Endometrial microvascular endothelial cells (primary cell): ENCODE measurements at regions not wholly inside any gene's neighbourhood (a gene's known extent, or its start where the extent isn't known, plus 50 kb on each side); places are given as distances from the start of the nearest gene placed in this dataset.

Source experiments
- in situ Hi-C: cut with HindIII; loops from 2 replicates; pipeline ENCODE4 v1.10.0; 2017; ENCODE audit warnings: low sequenced_read_pairs, low pct_unique_long_range_greater_than_20kb; ENCODE audit errors: inconsistent ontology term

DNA sequence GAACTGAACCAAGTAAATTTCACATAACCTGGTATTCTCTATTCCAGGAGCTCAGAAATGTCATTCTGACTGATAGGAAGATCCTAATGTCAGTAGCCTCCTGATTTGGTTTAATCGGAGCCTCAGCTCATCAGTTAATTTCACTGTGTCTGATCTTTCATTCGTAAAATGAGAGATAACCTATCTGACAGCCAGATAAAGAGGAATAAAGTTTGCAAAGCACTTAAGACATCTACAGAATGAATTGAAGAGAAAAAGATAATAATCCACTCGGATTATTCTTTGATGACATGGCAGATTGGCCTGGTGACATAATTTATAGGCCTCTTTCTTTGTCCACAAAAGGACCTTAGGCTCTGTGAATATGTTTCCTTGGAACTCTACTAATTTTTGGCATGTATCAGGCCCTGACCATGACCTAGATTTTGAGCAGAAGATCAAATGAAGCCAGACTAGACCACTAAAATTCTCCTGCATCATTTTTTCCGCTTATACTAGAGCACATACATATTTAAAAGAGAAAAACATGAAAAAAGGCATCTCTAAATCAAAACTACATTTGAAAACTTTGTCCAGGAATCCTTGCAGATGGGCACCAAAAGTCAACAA lies 312.4 kb downstream of the MTX2 start:
- in situ Hi-C loops, result no loop called here

DNA sequence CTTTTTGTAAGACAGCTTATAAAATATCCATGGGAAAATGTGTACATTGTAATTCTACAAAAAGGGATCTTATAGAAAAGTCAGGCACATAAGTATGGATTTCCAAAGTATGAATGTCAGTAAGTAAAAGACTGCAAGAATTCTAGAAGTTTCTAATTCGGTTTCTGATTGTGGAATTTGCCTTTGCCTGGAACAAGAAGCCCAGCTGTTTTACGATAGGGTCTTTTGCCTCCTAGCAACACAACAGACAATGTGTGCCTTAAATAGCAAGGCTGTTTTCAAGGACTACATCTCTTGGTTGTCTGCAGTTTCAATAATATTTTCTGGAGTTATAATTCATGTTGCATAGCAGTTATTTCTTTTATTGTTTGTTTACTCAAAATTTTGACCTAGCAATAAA lies 312.9 kb downstream of the MTX2 start:
- in situ Hi-C loops, result no loop called here

DNA sequence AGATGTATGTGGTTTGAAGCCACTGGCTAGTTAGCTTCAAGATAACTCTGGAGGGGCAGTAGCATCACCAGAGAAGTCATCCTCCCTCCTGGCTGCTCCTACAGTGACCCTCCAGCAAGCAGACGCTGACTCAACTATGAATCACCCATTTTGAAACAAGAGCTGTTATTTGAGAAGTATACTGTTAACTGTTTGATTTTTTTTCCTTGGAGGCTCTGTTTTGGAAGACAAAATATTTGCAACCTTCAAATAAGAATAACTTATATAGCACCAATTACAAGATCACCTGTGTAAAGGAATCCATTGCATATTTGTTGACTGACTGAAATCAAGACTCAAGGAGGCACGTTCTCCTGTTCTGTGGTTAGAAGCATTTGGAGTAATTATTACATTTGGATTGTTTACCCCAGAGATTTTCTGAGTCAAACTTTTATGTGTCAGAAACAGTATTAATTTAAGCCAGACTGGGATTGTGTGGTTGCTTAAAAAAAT lies 313.8 kb downstream of the MTX2 start:
- in situ Hi-C loops, result no loop called here

DNA sequence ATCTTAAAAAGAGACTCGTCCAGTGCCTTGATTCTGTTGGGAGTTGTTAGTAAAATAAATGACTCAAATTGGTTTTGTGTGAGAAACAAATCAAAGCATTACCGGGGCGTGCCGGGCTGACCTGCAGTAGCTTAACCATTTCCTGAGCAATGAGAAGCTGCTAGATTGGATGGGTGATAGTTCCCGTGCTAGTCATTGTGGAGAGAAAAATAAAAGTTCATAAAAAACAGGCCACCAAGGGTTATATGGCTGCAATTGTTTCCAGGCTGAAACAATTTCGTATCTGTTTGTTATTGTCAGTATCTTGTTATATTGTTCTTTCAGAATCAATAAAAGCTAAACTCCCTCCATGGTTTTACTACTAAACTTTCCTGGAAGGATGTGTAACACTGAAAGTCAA lies 314.4 kb downstream of the MTX2 start:
- in situ Hi-C loops, result no loop called here

DNA sequence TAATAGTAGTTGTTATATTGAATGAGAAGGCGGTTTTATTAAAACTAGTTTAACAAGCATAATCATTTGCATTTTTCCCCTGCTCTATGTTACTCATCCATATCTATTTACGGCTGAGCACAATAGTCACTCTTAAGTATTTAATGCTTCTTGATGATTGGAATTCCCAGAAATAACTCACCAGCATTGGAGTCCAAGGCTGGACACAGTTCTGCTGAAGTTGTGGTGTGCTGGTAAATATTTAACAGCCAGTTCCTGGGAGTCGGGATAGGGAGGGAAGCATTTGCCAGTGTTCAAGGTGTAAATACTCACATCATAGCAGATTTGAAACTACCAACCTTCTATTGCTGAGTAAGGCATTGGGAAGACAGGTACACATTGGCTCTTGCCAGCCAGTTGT lies 315.1 kb downstream of the MTX2 start:
- in situ Hi-C loops, result no loop called here

DNA sequence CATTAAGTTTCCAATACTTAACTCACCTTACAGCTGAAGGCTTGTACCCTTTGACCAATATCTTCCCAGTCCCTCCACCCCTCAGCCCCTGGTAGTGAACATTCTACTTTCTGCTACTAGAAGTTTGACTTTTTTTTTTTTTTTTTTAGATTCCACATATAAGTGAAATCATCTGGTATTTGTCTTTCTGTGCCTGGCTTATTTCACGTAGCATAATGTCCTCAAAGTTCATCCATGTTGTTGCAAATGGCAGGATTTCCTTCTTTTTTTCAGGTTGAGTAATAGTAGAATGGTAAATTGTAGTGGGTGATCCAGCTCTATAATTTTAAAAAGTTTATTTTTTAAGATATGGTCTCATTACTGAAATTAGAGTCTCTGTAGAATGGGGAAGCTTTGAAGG lies 316.0 kb downstream of the MTX2 start:
- in situ Hi-C loops, result no loop called here

DNA sequence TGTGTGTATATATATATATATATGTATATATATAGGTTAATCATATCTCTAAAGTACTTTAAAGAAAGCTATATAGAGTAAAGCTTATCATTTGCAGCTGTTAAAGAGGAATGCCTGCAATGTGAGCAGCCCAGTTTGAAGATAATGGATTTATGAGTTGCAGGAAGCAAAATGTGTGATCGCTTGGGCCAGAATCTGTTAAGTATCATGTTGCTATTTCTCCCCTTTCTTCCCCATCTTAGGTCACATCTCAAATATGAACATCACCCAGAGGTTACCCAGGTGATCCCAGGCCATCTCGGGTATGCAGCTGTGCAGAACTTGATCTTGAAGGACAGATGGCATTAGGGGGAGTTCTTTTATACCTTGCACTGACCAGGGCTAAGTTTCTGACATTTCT lies 316.5 kb downstream of the MTX2 start:
- in situ Hi-C loops, result no loop called here

DNA sequence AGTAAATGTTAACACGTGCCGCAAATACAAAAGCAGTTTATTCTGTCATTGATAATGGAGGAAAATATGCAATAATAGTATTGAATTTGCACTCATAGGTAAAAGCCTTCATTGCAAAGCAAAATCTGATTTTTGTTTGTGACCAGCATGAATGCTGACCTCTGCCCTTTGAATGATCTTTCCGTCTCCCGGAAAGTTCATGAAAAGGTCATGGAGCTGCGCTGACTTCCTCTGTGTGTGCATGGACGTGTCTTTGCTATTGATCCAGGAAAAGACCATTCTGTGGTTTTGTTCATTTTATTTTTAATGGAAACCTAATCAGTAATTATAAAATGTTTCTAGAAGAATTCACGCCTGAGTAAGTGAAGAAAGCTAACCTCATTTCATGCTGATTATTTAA lies 320.0 kb downstream of the MTX2 start:
- in situ Hi-C loops, result no loop called here

DNA sequence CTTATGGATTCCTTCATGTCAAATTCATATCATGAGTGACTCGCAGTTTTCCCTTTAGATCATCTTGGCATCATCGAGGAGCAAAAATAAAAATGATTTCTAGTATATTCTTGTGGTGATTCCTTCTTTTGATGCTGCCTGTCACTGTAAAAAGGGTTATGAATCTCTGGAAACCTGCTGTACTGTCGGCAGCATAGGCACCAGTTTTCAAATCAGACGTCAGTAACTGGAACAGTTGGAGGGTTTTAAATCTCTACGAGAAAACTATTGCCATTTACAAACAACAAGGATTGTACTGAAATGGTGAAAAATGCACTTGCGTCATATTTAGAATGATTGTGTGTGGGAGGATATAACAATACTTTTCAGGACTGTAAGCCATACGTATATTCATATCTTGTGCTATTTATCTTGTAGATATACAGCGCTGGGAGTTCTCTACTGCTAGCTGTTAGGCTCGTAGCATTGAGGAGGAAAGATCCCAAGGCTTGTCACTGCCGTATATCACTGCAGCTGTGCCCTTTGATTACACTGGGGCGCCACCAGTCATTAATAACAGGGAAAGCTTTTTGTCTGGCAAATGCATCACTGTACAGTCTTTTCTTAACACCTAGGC lies 320.7 kb downstream of the MTX2 start:
- in situ Hi-C loops, result no loop called here

DNA sequence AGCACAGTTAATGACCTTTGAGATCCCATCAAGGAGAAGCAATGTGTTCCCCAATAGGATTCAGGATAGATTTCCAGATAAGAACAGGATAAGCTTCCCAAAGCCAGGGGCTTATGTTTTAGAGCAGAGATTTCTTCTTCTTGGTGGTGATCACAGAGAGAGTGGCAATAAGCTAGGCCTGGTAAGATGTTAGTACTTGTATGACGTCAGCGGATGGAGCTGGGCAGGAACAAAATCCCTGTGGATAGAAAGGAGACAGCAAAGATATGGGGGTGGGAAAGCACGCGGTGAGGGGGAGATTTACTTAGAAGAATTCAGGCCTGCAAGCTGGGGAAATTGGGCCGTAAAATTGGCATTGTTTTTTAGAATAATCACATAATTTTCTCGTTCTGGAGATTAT lies 323.0 kb downstream of the MTX2 start:
- in situ Hi-C loops, result no loop called here

DNA sequence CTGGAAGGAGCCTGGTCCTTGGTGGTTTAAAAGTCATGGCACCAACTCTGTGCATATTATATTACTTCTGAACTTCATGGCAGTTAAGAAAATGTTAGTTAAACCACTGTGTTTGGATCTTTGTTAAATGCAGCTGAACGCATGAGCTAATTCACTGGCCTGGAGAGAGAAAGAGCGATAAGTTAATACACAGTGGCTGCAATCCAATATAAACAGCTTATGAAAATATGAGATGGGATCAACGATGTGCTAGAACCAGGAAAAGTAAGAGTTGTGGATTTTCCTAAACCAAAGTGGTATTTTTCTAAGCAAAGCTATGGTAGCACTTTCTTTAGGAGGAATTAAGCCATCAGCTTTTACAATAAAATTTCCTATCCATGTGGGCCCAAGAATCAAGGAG lies 326.7 kb downstream of the MTX2 start:
- in situ Hi-C loops, result no loop called here

DNA sequence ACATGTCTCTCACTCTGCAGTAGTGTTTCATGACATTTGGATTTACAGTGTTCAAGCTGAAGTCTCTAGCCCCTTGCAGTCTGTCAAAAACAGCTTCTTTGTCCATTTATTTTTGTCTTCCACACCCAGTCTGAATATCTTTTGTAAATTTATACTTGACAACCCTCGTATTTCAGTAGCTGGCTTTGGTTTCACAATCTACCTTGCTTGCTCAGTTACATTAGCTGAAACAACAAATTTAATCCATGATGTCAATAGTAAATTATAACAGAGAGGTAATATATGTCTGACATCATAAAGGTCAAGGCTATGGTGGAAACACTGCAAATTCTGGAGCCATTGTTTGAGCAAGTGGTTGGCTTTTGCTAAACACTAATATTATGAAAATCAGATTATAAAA lies 328.7 kb downstream of the MTX2 start:
- in situ Hi-C loops, result no loop called here

DNA sequence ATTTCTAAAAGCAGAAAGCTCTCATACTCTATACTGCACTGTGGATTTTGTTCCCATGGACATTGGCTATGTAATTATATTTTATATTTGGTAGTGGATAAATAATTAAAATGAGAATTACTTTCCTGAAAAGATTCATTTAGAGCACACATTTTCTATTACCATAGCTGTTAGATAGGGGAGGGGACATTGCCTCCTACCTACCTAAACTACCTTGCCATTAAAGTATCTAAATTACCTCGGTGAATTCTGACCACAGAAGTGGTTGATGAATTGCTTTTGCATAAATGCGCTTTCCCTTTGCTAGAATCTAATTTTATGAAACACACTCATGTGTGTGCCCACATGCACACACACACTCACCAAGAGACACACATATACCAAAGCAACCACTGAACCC lies 329.1 kb downstream of the MTX2 start:
- in situ Hi-C loops, result no loop called here

DNA sequence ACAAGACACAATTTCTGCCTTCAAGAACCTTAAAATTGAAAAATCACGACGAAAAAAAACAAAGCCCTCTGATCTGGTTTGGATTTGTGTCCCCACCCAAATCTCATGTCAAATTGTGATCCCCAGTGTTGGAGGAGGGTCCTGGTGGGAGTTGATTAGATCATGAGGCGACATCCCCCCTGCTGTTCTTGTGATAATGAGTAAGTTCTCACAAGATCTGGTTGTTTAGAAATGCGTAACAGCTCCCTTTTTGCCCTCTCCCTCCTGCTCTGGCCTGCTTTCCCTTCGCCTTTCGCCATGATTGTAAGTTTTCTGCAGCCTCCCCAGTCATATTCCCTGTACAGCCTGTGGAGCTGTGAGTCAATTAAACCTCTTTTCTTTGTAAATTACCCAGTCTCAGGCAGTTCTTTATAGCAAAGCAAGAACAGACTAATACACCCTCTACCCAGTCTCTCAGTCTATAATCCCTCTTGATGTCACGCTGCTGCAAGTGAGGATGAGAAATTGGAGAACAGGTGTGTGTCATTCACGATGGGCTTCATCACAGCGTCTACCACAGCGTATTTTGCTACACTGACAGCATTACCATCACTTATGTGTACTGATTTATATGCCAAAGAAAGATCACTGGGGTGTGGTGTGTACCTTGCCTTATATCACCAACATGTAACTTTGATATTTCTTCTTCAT lies 330.7 kb downstream of the MTX2 start:
- in situ Hi-C loops, result no loop called here

DNA sequence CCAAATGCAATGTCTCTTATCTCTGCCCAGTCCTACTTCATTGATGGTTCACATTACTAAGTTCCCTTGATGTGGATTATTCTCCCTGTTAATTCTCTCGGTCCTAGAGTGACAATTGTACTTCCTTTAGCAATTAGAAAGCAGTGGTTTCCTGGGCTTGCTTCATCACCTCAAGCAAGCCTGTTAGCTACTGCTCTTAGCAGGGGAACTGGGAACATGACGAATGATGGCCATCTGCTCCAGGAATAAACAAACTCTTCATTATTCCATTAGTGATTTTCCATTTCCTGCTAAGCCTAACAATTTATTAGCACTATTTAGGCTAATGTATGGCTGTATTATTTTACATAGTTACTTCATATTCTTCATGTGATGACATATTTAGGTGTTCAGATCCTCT lies 331.8 kb downstream of the MTX2 start:
- in situ Hi-C loops, result no loop called here

DNA sequence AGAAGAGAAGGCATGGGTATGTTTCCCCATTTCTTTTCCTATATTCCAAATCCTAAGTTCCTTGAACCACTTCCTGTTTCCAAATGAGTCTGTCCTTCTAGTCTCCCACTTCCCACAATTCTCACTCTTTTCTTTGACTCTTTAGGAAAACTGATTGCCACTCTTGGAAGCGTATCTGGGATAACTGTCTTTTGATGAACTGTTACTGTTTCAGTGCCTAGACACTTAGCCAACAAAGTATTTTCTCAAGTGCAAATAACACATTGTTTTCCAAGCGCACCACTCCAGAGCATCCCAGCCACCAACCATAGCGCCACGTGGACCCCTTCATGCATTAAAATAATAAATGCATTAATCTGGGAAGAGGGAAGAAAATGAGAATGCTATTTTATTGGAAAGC lies 342.8 kb downstream of the MTX2 start:
- in situ Hi-C loops, result no loop called here

DNA sequence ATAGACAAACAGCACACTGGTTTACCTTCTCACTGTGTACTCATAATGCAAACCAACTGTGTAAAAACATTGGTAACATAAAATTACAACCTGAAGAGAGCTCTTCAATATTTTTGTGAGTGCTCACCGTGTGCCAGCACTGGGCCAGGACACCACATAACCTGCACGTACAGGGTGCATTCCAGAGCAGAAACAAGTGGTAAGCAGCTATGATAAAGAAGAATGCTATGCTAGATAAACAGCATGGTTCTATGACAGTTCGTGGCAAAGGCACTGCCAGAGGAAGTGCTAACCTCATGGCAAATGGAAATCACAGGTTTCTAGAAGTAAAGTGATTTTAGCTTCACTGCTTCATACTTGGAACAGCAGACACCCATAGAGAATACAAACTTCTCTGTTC lies 343.5 kb downstream of the MTX2 start:
- in situ Hi-C loops, result no loop called here

DNA sequence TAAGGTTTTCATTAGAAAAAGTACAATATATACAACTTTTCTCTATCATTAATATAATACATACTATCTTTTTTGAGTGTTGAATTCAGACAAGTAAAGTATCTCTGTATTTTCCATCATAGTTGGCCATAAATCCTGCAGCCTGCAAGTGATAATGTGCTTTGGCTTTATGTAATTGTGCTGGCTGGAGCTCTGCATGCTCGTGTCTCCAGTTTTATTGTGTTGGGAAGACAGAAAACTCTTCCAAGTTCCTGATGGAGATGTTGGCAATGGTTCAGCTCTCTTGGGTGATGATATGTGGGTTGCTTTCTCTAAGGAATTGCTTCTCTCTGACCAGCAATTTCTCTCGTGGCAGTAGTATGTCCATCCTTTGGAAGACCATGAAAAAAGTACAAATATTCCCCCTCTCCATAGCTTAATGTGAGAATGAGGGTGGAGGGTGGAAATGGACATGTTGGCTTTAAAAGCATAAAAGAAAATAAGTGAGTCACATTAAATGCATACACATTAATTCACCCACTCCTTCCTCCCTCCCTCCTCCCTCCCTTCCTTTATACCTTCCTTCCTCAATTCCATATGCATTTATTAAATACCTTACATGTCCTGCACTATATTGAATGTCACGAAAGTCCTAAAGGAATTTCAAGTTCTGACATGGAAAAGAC lies 344.2 kb downstream of the MTX2 start:
- in situ Hi-C loops, result no loop called here

DNA sequence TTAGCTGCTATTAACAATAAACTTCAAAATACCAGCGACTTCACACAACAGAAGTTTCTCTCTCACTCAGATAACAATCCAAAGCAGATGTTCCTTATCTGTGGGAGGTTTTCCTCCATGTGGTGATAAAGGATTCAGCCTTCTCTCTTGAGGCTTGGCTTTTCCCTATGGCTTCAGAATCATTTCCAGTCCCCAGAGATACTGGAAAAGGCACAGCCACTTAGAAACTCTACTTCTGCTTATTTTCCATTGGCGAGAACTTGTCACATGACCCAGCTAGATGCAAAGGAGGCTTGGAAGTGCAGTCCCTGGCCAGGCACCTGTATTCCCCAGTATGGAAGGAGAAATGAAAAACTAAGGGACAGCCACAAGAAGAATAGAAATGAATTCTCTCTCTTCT lies 344.8 kb downstream of the MTX2 start:
- in situ Hi-C loops, result no loop called here

DNA sequence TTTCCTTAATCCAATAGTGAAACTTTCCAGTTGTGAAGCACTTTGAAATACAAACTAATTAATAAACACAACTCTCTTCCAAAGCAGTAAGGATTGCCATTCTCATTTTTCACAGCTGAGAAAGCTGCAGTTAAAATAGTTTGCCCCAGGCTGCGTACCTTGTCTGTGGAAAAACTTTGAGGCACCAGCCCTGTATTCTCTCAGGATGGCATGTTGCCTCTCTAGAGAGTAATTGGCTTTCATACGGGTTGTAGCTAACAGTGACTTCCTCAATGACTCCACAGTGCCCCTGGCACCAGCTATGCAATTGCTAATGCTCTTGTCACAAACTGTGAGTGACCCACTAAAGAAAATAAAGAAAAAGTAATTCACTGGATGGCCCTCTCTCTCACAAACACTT lies 345.7 kb downstream of the MTX2 start:
- in situ Hi-C loops, result no loop called here
